HepG2 (cell line): ENCODE measurements at regions not wholly inside any gene's neighbourhood (a gene's known extent, or its start where the extent isn't known, plus 50 kb on each side); places are given as distances from the start of the nearest gene placed in this dataset.

Experiments used
- PATZ1 ChIP-seq: sonication (generic); formaldehyde crosslinking; IDR thresholded peaks from 2 replicates; pipeline ENCODE4 v1.4.0; 2020; ENCODE audit warnings: missing genetic modification reagents
- POLR2A ChIP-seq, 2 experiments: IDR thresholded peaks; 2 replicates each; pipeline ENCODE4 v1.6.1; 2011; ENCODE audit warnings: low read depth in 2 of 2, low read length in 2 of 2, mild to moderate bottlenecking in 1 of 2, moderate library complexity in 1 of 2; ENCODE audit not compliant: insufficient read depth in 1 of 2
- ZNF572 ChIP-seq: sonication (generic); formaldehyde crosslinking; IDR thresholded peaks from 2 replicates; pipeline ENCODE4 v1.5.1; 2020; ENCODE audit warnings: mild to moderate bottlenecking, missing genetic modification reagents

- TF ChIP-seq PATZ1 (no peak), ZNF572 (no peak), POLR2A (IDR thresholded peaks at IDR 0.05; ENCODE audit: insufficient read depth in 1 of 2, low read depth in 2 of 2, low read length in 2 of 2) (no peak)
Measured at GRCh38 chr12:25651931-25652330, 98.8 kb upstream of the LMNTD1 start.
